Neural progenitor cell (in vitro differentiated cells): ENCODE measurements at regions not wholly inside any gene's neighbourhood (a gene's known extent, or its start where the extent isn't known, plus 50 kb on each side); places are given as distances from the start of the nearest gene placed in this dataset.

Experiments
- DNase-seq: peaks from one replicate; pipeline ENCODE4 v3.0.0-alpha.2; 2016; ENCODE audit warnings: low spot score
- H2AFZ ChIP-seq: fragments of 200-600 bp; sonication (generic); replicated peaks from 2 replicates; pipeline ENCODE4 v1.6.1; 2016; ENCODE audit warnings: antibody characterized with exemption
- H3F3A ChIP-seq: fragments of 200-600 bp; sonication (generic); 2 replicates; pipeline ENCODE4 v1.6.1; 2016; ENCODE audit warnings: antibody characterized with exemption, low read depth
- H3K27ac ChIP-seq: fragments of 200-600 bp; sonication (generic); 2 replicates; pipeline ENCODE4 v1.5.1; 2016; ENCODE audit warnings: mild to moderate bottlenecking
- H3K27me3 ChIP-seq: fragments of 200-600 bp; sonication (generic); 2 replicates; pipeline ENCODE4 v1.6.1; 2016; ENCODE audit warnings: mild to moderate bottlenecking, moderate library complexity
- H3K36me3 ChIP-seq: fragments of 200-600 bp; sonication (generic); 2 replicates; pipeline ENCODE4 v1.5.1; 2016
- H3K4me1 ChIP-seq: fragments of 200-600 bp; sonication (generic); 2 replicates; pipeline ENCODE4 v1.6.1; 2016; ENCODE audit warnings: mixed run types
- H3K4me2 ChIP-seq: fragments of 200-600 bp; sonication (generic); 2 replicates; pipeline ENCODE4 v1.6.1; 2016
- H3K4me3 ChIP-seq: fragments of 200-600 bp; sonication (generic); 2 replicates; pipeline ENCODE4 v1.5.1; 2016
- H3K79me2 ChIP-seq: fragments of 200-600 bp; sonication (generic); 2 replicates; pipeline ENCODE4 v1.6.1; 2016; ENCODE audit warnings: low read depth
- H3K9ac ChIP-seq: fragments of 200-600 bp; sonication (generic); 2 replicates; pipeline ENCODE4 v1.6.1; 2016
- H3K9me3 ChIP-seq: fragments of 200-600 bp; sonication (generic); 2 replicates; pipeline ENCODE4 v1.5.1; 2016; ENCODE audit warnings: low read depth
- H4K20me1 ChIP-seq: fragments of 200-600 bp; sonication (generic); 2 replicates; pipeline ENCODE4 v1.6.1; 2016; ENCODE audit warnings: low read depth
- H3K27ac Mint-ChIP-seq: 3 replicates; pipeline ENCODE4 v1.8.0; 2021; ENCODE audit warnings: mixed read lengths
- H3K27me3 Mint-ChIP-seq: 2 replicates; pipeline ENCODE4 v1.8.0; 2022; ENCODE audit warnings: low read depth, mild to moderate bottlenecking, inconsistent platforms, moderate library complexity, mixed read lengths; ENCODE audit not compliant: insufficient read depth
- H3K36me3 Mint-ChIP-seq: 3 replicates; pipeline ENCODE4 v1.8.0; 2021; ENCODE audit warnings: mixed read lengths
- H3K4me1 Mint-ChIP-seq: 3 replicates; pipeline ENCODE4 v1.8.0; 2021; ENCODE audit warnings: mixed read lengths
- H3K4me3 Mint-ChIP-seq: 3 replicates; pipeline ENCODE4 v1.8.0; 2021; ENCODE audit warnings: mild to moderate bottlenecking, moderate library complexity, mixed read lengths
- H3K9me3 Mint-ChIP-seq: 3 replicates; pipeline ENCODE4 v1.8.0; 2020; ENCODE audit warnings: mixed read lengths
- EZH2 ChIP-seq: fragments of 200-600 bp; sonication (generic); IDR thresholded peaks from 2 replicates; pipeline ENCODE4 v1.6.1; 2017; ENCODE audit warnings: antibody characterized with exemption, mild to moderate bottlenecking, moderate library complexity
- EZH2phosphoT487 ChIP-seq: fragments of 200-600 bp; sonication (generic); IDR thresholded peaks from 2 replicates; pipeline ENCODE4 v1.6.1; 2017; ENCODE audit warnings: antibody characterized with exemption
- TF ChIP-seq, protein P1 (sequence below): fragments of 200-600 bp; sonication (generic); IDR thresholded peaks from 2 replicates; pipeline ENCODE4 v1.5.1; 2017; ENCODE audit warnings: antibody characterized with exemption, mild to moderate bottlenecking

DNA sequence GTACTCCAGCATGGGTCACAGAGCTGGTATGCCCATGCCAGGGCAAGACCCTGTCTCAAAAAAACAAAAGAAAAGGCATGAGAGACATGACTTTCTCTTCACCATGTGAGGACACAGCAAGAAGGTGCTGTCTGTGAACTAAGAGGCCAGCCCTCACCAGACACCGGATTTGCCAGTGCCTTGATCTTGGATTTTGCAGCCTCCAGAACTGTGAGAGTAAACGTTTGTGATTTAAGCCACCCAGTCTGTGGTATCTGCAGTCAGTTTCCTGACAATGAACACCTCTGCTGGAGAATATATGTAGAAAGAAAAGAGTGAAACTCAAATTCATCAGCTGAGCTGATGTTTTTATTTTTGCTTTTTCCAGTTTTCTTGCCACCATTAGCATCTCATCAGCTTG, 166.3 kb upstream of the RAB4A start:
- peaks cover 6% of the 10 kb centered on the region for H3F3A ChIP-seq
- no peak overlapping the region for H3K9ac ChIP-seq
- no peaks in the 10 kb centered on the region for H3K27me3 ChIP-seq
- no peaks in the 10 kb centered on the region for H3K36me3 ChIP-seq
- H3K27ac Mint-ChIP-seq: no peak overlapping the region
- H3K27ac ChIP-seq: no peak overlapping the region
- no peak overlapping the region for H3K4me2 ChIP-seq
- H3K27me3 Mint-ChIP-seq: peaks cover 12% of the 10 kb centered on the region
- H3K36me3 Mint-ChIP-seq: no peaks in the 10 kb centered on the region
- H3K4me1 ChIP-seq: peaks cover 25% of the 10 kb centered on the region
- H3K9me3 ChIP-seq: no peaks in the 10 kb centered on the region
- no peak for TF ChIP-seq EZH2phosphoT487
- H3K4me1 Mint-ChIP-seq: peaks cover 44% of the 10 kb centered on the region
- no peaks in the 10 kb centered on the region for H3K79me2 ChIP-seq
- no peak overlapping the region for H3K4me3 Mint-ChIP-seq
- H3K9me3 Mint-ChIP-seq: peaks cover 2% of the 10 kb centered on the region
- H2AFZ ChIP-seq: no peak overlapping the region
- no peak for DNase-seq
- no peaks in the 10 kb centered on the region for H4K20me1 ChIP-seq
- no peak overlapping the region for H3K4me3 ChIP-seq

DNA sequence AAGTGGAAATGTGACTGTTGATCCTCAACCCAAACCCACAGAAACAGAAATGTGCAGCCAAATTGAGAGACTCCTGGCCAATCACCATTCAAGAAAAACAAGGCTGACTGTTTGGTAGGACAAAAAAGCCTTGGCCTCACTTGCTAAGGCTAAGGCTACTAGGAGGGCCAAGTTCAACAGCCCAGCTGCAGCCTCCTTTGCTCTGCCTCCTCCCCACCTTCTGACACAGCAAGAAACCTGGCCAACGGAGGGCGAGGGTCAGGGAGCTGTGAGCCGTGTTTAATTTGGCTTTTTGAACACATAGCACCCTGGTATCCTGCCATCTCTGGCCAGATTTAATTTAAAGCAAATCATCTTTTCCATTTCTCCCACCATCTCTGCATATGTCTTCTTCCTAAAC, 165.8 kb upstream of the RAB4A start:
- Histone ChIP-seq H3K4me3 (no peak overlapping the region), H3K79me2 (no peaks in the 10 kb centered on the region), H4K20me1 (no peaks in the 10 kb centered on the region), H3K27ac (no peak overlapping the region), H3K4me1 (peaks cover 25% of the 10 kb centered on the region), H3F3A (peaks cover 6% of the 10 kb centered on the region), H3K36me3 (no peaks in the 10 kb centered on the region), H3K27me3 (no peaks in the 10 kb centered on the region), H2AFZ (no peak overlapping the region), H3K9ac (no peak overlapping the region), H3K4me2 (no peak overlapping the region), H3K9me3 (no peaks in the 10 kb centered on the region)
- no peak overlapping the region for H3K4me3 Mint-ChIP-seq
- TF ChIP-seq EZH2phosphoT487 (no peak), EZH2 (no peak)
- TF ChIP-seq, protein P1, sequence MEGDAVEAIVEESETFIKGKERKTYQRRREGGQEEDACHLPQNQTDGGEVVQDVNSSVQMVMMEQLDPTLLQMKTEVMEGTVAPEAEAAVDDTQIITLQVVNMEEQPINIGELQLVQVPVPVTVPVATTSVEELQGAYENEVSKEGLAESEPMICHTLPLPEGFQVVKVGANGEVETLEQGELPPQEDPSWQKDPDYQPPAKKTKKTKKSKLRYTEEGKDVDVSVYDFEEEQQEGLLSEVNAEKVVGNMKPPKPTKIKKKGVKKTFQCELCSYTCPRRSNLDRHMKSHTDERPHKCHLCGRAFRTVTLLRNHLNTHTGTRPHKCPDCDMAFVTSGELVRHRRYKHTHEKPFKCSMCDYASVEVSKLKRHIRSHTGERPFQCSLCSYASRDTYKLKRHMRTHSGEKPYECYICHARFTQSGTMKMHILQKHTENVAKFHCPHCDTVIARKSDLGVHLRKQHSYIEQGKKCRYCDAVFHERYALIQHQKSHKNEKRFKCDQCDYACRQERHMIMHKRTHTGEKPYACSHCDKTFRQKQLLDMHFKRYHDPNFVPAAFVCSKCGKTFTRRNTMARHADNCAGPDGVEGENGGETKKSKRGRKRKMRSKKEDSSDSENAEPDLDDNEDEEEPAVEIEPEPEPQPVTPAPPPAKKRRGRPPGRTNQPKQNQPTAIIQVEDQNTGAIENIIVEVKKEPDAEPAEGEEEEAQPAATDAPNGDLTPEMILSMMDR: no peak
- peaks cover 2% of the 10 kb centered on the region for H3K9me3 Mint-ChIP-seq
- H3K27me3 Mint-ChIP-seq: peaks cover 12% of the 10 kb centered on the region
- peaks cover 48% of the 10 kb centered on the region for H3K4me1 Mint-ChIP-seq
- H3K36me3 Mint-ChIP-seq: no peaks in the 10 kb centered on the region
- no peak overlapping the region for H3K27ac Mint-ChIP-seq
- DNase-seq: no peak

DNA sequence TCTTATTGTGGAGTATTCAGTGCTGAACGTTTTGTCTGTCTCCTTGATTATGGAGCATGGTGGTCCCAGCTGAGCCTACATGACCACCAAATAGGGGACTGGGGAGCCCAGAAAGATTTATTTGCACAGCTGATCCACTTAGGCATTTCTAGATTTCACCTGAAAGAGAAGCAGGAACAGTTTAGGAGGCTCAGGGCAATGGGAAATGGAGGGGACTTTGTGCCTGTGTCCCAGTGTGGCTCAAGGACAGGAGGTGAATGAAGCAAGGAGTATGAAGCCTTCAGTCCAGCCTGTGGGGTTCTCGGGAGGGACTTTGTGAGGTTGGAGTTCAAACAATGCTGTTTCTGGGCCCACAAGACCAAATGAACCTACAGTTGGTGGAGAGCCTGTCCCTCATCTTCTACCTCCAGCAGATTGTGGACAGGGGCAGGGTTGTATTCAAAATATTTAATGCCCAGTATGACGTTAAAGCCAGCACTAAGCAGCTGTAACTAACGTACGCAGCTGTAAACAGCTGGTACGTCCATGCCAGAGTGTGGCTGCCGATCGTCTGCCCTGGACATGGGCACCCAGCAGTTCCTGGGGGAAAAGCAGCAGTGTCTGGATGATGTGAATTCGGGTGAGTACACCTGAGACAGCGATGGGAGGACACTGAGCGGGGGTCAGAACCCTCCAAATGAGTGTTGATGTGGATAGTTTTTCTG, 164.9 kb upstream of the RAB4A start:
- H3K4me3 Mint-ChIP-seq: no peak overlapping the region
- peaks cover 6% of the 10 kb centered on the region for H3F3A ChIP-seq
- H2AFZ ChIP-seq: no peak overlapping the region
- H3K9ac ChIP-seq: no peak overlapping the region
- no peaks in the 10 kb centered on the region for H3K79me2 ChIP-seq
- no peaks in the 10 kb centered on the region for H3K36me3 Mint-ChIP-seq
- no peaks in the 10 kb centered on the region for H3K27me3 ChIP-seq
- no peak overlapping the region for H3K27ac ChIP-seq
- DNase-seq: no peak
- no peak overlapping the region for H3K4me2 ChIP-seq
- H3K36me3 ChIP-seq: no peaks in the 10 kb centered on the region
- no peaks in the 10 kb centered on the region for H3K9me3 ChIP-seq
- H3K27me3 Mint-ChIP-seq: peaks cover 17% of the 10 kb centered on the region
- H3K4me1 ChIP-seq: peaks cover 25% of the 10 kb centered on the region
- peaks cover 2% of the 10 kb centered on the region for H3K9me3 Mint-ChIP-seq
- H4K20me1 ChIP-seq: no peaks in the 10 kb centered on the region
- no peak overlapping the region for H3K4me3 ChIP-seq
- TF ChIP-seq, protein P1: no peak
- TF ChIP-seq EZH2phosphoT487 (no peak), EZH2 (no peak)
- H3K27ac Mint-ChIP-seq: peak overlapping the region; percentile 6
- peaks cover 47% of the 10 kb centered on the region for H3K4me1 Mint-ChIP-seq

DNA sequence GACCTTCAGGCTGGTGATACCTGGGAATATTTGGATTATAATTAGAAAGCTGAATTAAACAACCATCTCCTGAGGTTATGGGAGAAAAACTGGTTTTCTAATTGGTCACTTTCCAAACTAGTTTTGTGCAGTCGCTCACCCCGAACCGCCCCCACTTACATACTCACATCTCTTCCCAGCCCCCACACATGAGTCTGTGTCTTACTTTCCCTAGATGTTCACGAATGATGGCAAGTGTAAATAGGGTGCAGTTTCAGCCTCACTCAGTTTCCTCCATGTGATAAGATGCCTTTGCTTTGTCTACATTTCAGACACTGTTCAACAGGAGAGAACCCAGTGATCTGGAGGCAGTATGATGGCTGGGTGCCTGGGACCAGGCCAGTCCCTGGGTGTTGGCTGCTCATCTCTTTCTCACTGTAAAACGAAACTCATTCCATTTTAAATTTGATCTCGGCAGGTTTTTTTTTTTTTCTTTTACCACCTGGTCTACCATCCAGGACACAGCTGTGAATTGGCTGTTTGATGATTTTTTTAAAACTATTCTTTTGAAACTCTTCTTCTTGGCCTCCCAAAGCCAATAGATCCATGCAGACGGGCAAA, 164.3 kb upstream of the RAB4A start:
- H3K27ac ChIP-seq: no peak overlapping the region
- no peak overlapping the region for H3K9ac ChIP-seq
- peak overlapping the region; percentile 9 for H3K4me3 Mint-ChIP-seq
- H3K27me3 ChIP-seq: no peaks in the 10 kb centered on the region
- H3K4me1 ChIP-seq: peaks cover 19% of the 10 kb centered on the region
- H3K79me2 ChIP-seq: no peaks in the 10 kb centered on the region
- H3K4me3 ChIP-seq: no peak overlapping the region
- no peak overlapping the region for H2AFZ ChIP-seq
- no peaks in the 10 kb centered on the region for H4K20me1 ChIP-seq
- peaks cover 2% of the 10 kb centered on the region for H3K9me3 Mint-ChIP-seq
- no peaks in the 10 kb centered on the region for H3K9me3 ChIP-seq
- H3F3A ChIP-seq: peaks cover 6% of the 10 kb centered on the region
- TF ChIP-seq EZH2 (no peak), EZH2phosphoT487 (no peak)
- TF ChIP-seq, protein P1: no peak
- H3K36me3 Mint-ChIP-seq: no peaks in the 10 kb centered on the region
- peaks cover 17% of the 10 kb centered on the region for H3K27me3 Mint-ChIP-seq
- H3K4me1 Mint-ChIP-seq: peaks cover 42% of the 10 kb centered on the region
- peak overlapping the region; percentile 70 for H3K27ac Mint-ChIP-seq
- H3K36me3 ChIP-seq: no peaks in the 10 kb centered on the region
- H3K4me2 ChIP-seq: no peak overlapping the region
- no peak for DNase-seq
